ENCODE measurements at regions not wholly inside any gene's neighbourhood (a gene's known extent, or its start where the extent isn't known, plus 50 kb on each side); places are given as distances from the start of the nearest gene placed in this dataset.

- peak; percentile 41 for DNase-seq
These were observed 240.3 kb downstream of the CDH7 start for GRCh38 chr18:65990944-65991708.

GRCh38 chr18:65990174-65990690, 239.4 kb downstream of the CDH7 start:
- DNase-seq: no peak

- DNase-seq: no peak
These were observed 238.2 kb downstream of the CDH7 start for GRCh38 chr18:65988972-65989371.

- DNase-seq: no peak
These were observed 237.6 kb downstream of the CDH7 start for GRCh38 chr18:65988386-65988785.

GRCh38 chr18:65983750-65984149, 232.9 kb downstream of the CDH7 start:
- DNase-seq: no peak

- no peak for DNase-seq
These were observed 224.7 kb downstream of the CDH7 start for GRCh38 chr18:65975536-65975935.

- no peak for DNase-seq
These were observed 223.9 kb downstream of the CDH7 start for GRCh38 chr18:65974758-65975157.

GRCh38 chr18:65968239-65969004, 217.6 kb downstream of the CDH7 start:
- peak; percentile 6 for DNase-seq

- DNase-seq: no peak
These were observed 204.9 kb downstream of the CDH7 start for GRCh38 chr18:65955747-65956146.

- DNase-seq: no peak
These were observed 203.6 kb downstream of the CDH7 start for GRCh38 chr18:65954372-65954771.

GRCh38 chr18:65946777-65947176, 196.0 kb downstream of the CDH7 start:
- DNase-seq: no peak

- DNase-seq: no peak
These were observed 192.5 kb downstream of the CDH7 start for GRCh38 chr18:65943268-65943667.

GRCh38 chr18:65942854-65943253, 192.0 kb downstream of the CDH7 start:
- no peak for DNase-seq

- DNase-seq: no peak
These were observed 191.3 kb downstream of the CDH7 start for GRCh38 chr18:65942104-65942503.

GRCh38 chr18:65941482-65941881, 190.7 kb downstream of the CDH7 start:
- no peak for DNase-seq
